H1 (cell line): ENCODE measurements at regions not wholly inside any gene's neighbourhood (a gene's known extent, or its start where the extent isn't known, plus 50 kb on each side); places are given as distances from the start of the nearest gene placed in this dataset.

Source experiments
- CHD7 ChIP-seq: fragments of 300-600 bp; sonication (generic); IDR thresholded peaks from 2 replicates; pipeline ENCODE4 v1.7.1; 2012; ENCODE audit warnings: low read length, moderate library complexity, mild to moderate bottlenecking, inconsistent platforms; ENCODE audit not compliant: insufficient replicate concordance
- KDM4A ChIP-seq: IDR thresholded peaks from one replicate; pipeline ENCODE4 v1.7.1; 2012; ENCODE audit warnings: low read depth, mild to moderate bottlenecking, moderate library complexity, low read length, inconsistent platforms; ENCODE audit not compliant: severe bottlenecking
- NANOG ChIP-seq: IDR thresholded peaks from 2 replicates; pipeline ENCODE4 v1.6.1; 2011; ENCODE audit warnings: low read length, low read depth, mild to moderate bottlenecking, inconsistent platforms; ENCODE audit not compliant: insufficient read depth, poor library complexity, severe bottlenecking
- RXRA ChIP-seq: IDR thresholded peaks from 2 replicates; pipeline ENCODE4 v1.6.1; 2011; ENCODE audit warnings: low read depth, mild to moderate bottlenecking, low read length, moderate library complexity; ENCODE audit not compliant: insufficient read depth
- SP4 ChIP-seq: IDR thresholded peaks from 2 replicates; pipeline ENCODE4 v1.6.1; 2012; ENCODE audit warnings: low read length, inconsistent platforms
- TBP ChIP-seq: IDR thresholded peaks from 2 replicates; pipeline ENCODE4 v1.6.1; 2011; ENCODE audit warnings: low read depth, low read length, improper control_type of control experiment
- USF2 ChIP-seq: IDR thresholded peaks from 2 replicates; pipeline ENCODE4 v1.6.1; 2011; ENCODE audit warnings: low read length, improper control_type of control experiment

- no peak for TF ChIP-seq CHD7
- TF ChIP-seq KDM4A = no peak
- TF ChIP-seq SP4 = no peak
- no peak for TF ChIP-seq RXRA
- no peak for TF ChIP-seq TBP
- no peak for TF ChIP-seq NANOG
- no peak for TF ChIP-seq USF2
Measured at GRCh38 chr18:44061438-44061837, 619.2 kb upstream of the SETBP1 start (continued).
